HG02884 (cell line): ENCODE measurements at regions not wholly inside any gene's neighbourhood (a gene's known extent, or its start where the extent isn't known, plus 50 kb on each side); places are given as distances from the start of the nearest gene placed in this dataset.
"Not testable (repeated sequence)": the region's sequence is repeated elsewhere in the genome, so short reads cannot be mapped to it uniquely, and the experiment has no call there.

Source experiments
- ATAC-seq: cut with Tn5 transposase; IDR thresholded peaks from one replicate; pipeline ENCODE4 v1.9.1; 2021; ENCODE audit warnings: mild to moderate bottlenecking, moderate library complexity; ENCODE audit not compliant: unreplicated experiment

DNA sequence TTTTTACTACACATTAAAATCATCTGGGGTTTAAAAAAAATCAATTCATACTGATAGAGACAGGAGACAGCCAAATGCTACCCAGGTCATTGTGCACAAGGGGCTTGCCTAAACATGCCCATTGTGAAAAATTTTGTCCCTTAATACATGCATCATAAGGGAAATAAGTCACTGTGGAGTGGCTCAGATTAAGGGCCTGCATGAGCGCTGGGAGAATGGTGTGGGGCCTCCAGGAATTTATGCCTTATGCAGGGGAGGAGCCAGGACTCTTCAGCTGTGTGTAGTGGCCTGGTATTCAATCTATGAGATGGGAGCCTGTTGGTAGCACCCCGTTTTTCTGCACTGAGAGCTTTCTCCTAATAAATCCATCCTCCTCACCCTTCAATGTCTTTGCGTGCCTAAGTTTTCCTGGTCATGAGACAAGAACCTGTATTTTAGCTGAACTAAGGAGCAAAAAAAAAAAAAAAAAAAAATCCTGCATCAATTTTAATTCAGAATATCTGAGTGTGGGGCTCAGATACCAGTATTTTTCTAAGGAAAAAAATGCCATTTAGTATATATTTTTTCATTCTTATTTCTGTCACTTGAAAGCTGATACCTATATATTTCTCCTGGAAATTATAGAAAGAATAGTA lies 997.6 kb upstream of the ATXN8OS start:
- ATAC-seq, result no peak

DNA sequence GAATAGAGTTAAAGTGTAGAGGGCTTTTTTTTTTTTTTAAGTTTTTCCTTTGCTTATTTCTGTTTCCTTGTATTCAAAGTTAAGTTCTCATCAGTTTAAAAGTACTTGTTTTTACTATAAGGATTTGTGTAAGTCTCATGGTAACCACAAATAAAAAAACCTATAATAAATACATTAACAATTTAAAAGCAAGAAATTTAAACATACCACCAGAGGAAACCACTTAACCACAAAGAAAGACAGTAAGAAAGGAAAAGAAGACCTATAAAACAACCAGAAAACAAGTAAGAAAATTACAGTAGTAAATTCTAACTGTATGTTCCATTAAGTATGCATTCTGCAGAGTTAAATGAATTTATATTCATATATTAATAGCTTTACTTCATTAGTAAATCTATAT lies 999.1 kb upstream of the ATXN8OS start:
- ATAC-seq, result no peak

DNA sequence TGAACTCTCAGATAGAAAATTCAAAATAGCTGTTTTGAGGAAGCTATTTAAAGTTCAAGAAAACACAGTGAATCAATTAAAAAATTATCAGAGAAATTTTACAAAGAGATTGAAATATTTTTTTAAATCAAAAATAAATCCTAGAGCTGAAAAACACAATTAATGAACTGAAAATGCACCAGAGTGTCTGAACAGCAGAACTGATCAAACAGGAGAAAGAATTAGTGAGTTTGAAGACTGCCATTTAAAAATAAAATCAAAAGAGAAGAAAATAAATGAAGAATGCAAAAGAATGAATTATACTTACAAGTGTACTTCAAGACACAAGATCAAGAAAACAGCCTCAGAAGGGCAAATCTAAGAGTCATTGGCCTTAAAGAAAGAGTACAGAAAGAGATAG lies 1000.2 kb upstream of the ATXN8OS start:
- ATAC-seq, result no peak

DNA sequence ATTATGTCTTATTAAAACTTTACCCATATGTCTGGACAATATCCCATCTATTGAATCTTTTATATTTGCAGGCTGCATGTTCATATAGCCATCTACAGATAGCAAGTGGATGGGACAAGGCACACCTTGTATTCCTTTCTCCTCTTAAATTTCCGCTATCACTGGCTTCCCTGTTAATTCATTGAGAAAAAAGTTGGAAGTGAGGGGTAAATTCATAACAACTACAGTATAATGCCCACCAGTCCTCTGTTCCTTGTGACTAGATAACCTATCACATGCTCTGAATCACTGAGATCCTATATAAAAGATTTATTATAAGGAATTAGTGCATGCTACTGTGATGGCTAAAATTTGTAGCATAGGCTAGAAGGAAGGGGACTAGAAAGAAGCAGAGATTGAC lies 1005.8 kb upstream of the ATXN8OS start:
- no peak for ATAC-seq

DNA sequence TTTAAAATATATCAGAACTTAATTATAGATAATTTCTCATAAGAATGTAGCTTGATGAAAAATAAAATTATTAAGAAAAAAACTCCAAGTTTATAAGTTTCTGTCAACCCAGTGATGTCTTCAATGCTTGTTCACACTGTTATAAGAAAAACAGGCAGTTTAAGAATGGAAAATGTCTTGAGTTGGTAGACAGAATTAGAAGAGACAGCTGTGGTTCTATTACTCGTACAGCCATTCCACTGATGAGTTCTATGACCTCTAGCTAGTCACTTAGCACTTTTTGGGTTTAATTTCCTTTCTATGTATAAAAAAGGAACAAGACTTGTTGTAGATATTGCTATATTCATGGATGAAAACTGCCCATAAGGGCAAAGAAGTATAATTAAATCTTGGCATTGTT lies 1013.1 kb upstream of the ATXN8OS start:
- no peak for ATAC-seq

DNA sequence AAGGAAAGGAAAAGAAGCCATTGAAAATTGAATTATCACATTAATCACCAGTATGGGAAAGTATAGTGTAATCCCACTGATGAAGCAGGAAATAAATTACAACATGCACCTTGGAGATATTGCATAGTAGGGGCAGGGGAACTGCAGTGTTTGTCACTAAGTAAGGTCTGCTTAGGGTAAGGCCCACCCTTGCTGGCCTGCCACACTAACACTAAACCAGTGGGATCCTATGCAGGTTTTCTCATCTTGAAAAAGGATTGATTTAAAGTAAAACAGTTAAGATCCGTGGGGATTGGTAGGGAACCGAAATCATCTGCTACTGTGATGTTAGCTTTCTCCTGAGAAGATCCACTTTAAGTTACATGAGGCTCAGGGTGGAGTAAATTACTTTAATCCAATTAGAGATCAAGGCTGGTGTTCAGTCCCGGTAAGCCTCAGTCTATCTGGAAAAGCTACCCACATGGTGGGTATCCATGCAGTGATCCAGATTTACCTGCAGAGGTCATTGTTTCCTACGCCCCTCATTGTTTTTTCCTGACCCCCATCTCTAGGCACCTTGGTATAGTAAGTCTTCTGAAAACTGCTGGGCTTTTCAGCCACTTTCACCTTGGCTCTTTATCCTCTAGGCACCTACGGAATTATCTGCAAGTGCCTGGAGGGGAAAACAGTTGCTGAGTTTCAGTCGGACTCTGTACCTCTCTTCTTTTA lies 1014.9 kb upstream of the ATXN8OS start:
- no peak for ATAC-seq

DNA sequence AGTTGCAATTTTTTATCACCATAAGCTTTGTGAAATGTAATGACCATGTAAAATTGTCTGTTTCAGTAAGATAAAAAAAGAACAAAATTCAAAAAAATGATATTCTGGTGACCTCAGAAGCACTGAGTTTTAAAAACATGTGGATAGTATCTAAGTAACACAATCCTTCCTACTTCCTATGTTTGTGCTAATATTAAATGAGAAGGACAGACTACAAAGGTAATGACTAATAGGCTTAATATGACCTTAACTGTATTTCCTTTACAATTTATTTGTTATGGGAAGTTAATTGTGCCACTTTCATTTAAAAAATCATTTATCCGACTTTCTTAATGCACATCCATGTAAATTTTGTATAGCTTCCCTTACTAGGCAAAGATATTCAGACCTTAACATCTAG lies 1030.4 kb upstream of the ATXN8OS start:
- no peak for ATAC-seq

DNA sequence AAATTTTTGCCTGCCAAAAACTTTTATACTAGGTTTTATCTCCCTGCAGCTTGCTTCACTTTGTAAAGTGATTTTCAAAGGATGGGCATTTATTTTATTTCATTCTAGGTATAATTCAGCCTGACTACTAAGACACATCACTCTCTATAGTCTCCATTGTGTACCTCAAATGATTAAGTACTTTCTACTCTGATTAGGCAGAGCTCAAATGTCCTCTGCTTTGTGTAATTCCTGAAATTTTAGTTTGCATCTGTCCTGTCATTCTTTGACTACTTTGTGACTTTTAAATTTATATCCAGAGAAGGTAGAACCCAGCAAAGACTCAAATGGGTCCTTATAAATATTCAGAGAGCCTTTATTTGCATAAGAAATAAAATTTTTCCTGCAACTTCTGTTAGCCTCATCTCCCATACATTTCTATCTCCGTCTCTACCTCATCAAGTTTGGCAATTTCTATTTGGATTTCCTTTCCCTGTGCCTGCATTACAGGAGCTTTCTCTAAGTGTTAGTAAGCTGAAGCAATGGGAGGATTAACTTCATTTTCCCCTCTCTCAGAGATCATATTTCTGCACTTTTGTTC lies 1038.0 kb upstream of the ATXN8OS start:
- no peak for ATAC-seq

DNA sequence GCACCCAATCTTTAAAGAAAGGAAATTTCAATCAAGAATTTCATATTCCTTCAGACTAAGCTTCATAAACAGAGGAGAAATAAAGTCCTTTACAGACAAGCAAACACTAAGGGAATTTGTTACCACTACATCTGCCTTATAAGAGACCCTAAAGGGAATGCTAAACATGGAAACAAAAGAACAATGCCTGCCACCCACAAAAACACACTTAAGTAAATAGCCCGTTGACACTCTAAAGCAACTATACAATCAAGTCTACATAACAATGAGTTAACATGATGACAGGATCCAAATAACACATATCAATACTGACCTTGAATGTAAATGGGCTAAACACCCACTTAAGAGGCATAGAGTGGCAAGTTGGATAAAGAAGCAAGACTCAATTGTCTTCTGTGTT lies 1056.9 kb upstream of the ATXN8OS start:
- no peak for ATAC-seq

DNA sequence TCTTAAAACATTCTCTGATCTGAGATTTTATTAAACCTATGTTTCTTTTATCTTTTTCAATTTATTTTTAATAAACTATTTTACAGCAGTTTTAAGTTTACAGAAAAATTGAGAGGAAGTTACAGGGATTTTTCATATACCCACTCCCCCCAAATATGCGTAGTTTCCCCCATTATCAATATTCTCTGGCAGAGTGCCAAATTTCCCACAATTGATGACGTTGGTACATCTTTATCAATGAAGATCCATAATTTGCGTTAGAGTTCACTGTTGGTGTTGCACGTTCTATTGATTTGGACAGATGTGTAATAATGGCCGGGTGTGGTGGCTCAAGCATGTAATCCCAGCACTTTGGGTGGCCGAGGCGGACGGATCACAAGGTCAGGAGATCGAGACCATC lies 1063.0 kb upstream of the ATXN8OS start:
- no peak for ATAC-seq

DNA sequence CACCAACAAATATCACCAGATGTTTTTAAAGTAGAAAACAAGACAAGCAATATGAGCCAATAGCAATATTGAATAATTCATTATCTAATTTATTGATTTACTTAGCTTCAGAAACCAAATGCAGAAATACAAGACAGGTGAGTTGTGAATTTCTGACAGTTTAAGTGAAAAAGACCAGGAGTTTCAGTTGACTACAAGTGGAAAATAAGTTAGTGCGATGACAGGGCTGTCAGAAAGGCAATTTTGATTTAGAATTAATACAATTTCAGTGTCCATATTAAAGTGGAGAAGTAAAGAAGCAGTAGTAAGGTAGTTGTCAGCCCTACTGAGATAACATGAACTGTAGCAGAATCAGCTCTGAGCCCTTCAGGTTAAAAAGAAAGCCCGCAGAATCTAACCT lies 1066.7 kb upstream of the ATXN8OS start:
- no peak for ATAC-seq

DNA sequence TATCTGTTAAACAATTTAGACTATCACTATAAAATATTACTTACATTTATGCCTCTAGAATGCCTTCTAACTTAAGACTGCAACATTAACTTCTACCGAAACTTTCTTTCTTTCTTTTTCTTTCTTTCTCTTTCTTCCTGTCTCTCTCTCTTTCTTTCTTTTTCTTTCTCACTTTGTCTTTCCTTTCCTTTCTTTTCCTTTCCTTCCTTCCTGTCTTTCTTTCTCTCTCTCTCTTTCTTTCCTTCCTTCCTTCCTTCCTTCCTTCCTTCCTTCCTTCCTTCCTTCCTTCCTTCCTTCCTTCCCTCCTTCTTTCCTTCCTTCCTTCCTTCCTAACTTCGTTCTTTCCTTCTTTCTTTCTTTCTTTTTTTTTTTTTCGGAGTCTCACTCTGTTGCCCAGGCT lies 1071.9 kb upstream of the ATXN8OS start:
- ATAC-seq, result no peak

DNA sequence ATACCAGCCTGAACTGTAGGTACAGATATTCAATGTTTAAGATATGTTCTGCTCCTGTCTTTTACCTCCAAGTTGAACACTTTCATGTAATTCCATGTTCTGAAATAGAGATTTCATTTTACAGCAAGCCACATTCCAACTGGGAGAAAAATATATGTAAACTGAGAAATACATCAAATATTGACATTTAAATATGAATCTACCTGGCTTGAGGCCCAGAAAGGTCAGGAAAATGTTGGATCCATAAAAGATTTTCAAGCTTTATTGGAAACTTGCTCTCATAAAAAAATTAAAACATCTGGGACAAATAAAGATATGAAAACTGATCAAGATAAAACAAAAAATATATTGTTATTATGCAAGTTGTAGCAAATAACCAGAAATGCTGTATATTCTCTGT lies 1078.7 kb upstream of the ATXN8OS start:
- no peak for ATAC-seq

DNA sequence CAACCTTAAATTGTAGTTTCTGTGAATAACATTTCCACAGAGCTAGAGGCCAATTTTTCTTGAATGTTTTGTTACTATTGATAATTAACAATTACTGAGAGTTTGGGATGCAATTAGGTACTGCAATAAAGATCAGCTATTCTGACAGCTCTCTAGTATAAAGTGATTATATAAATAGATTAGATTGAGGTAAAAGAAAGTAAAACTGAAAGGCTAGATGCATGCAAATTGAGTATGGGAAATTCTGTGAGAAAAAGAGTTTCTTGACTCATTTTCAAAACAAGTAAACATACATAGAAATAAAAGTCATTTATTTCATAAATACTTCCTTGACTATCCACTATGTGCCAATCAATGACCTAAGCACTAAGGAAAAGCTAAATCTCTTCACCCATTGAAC lies 1087.5 kb upstream of the ATXN8OS start:
- no peak for ATAC-seq

DNA sequence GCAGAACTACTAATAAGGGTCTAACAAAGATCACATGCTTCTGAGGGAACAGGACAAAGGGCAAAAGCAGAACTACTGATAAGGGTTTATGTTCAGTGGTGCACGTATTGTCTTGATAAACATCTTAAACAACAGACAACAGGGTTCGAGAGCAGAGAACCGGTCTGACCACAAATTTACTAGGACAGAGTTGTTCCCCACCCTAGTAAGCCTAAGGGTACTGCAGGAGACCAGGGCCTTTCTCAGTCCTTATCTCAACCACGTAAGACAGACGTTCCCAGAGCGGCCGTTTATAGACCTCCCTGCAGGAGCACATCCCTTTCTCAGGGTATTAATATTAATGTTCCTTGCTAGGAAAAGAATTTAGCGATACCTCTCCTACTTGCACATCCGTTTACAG lies 1089.5 kb upstream of the ATXN8OS start:
- not testable (repeated sequence) for ATAC-seq

DNA sequence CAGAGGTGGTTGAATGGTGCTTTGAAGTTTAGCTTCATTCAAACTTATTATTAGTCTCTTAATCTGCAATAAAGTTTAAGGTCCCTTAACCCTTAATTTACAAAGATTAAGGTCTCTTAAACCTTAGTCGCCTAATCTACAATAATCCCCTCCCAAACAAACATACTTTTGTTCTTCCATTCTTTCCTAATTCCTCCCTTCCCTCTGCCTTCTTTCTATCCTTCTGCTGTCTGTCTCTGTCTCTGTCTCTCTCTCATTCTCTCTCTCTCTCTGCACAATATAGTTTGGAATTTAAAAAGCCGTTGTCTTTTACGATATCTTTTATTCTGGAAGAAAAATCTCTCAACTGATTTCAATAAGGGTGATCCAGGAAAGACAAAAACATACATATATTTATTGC lies 1096.8 kb upstream of the ATXN8OS start:
- no peak for ATAC-seq

DNA sequence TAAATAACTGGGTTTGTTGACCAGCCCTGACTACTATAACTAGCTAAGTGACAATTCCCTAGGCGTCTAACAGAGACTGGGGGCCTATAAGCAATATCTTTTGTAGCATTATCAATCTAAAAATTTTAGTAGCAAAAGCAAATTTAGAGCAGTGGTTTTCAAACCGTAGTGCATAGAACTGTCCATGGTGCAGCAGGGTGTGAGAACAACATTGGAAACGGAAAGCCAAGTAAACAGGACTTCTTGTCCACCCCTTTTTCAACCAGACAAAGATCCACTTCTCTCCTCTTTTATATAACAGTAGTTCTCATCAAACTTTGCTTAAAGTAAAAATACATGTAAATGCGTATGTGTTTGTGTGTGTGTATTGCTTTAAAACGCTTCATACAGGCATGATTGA lies 1099.1 kb upstream of the ATXN8OS start:
- no peak for ATAC-seq

DNA sequence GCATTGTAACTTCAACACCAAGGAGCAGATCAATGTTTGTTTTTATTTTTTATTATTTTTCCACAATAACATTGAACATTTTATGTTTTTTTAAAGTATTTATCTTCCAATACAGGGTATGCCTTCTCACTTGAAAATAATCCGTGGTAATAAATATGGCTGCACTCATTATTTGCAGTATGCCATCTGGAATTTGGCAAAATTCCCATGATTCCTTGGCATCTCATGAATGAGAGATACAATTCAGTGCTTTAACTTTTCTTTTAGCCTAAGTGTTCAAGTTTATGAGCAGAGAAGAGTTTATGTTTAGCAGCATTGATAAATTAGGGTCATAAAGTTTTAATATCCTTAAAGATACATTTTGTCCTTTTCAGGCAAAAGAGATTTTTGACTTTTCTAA lies 1109.6 kb upstream of the ATXN8OS start:
- ATAC-seq, result no peak

DNA sequence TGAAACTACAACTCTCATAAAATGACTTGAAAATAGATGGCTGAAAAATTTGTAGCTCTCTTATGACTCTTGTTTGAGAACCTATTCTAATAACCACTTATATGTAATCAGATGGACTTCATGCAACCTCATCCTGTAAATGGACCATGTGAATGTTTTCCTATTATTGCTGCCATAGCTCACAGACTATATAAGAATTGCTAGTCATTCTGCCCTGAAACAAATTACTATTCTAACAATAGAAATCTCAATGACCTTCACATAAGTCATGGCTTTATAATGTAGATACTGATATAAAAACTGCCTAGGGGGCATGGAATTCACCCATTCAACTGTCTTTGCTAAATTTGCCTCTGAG lies 1111.0 kb upstream of the ATXN8OS start:
- no peak for ATAC-seq

DNA sequence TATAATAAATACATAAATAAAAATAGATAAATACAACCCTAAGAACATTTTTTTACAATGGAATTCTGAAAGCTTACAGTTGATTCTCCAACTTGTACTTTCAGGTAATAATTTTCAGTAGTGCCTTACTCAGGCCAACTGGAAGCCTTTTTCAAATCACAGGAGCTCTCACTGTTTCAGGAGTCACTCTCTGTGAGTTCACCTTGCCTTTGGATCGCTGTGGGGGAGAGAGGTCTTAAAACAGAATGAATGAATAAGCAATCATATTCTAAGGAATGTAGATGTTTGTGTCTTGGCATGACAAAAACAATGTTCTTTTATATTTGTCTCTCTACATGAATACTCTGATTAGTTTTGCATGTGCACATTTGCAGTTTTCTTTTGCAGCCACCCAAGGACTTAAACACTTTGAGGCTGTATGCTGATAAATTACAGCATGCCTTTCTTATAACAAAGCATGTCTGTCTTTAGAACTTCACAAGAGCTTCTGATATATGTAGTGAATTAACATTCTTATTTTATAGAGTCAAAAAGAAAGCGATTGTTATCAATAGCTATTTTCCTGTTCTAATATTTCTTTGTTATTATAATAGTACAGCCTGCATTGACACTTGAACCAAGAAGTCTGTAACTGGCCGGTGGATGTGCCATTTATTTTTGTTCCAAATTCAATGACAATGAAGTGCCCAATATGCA lies 1111.5 kb upstream of the ATXN8OS start:
- ATAC-seq, result no peak

DNA sequence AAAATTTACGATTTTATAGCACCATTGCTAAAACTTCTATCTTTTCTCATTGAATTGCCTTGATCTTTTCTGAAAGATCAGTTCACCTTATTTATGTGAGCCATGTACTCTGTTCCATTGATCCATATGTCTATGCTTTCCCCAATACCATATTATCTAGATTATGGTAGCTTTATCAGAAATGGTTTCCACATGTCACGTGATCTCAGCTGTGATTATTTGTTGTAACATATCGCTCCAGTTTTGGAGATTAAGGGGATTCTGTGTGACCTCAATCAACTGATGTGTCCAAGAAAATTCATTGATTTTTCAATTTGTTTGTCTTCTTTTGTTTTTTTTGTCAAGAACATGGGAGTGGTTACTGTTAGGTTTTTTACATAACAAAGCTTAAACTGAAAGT lies 1114.5 kb upstream of the ATXN8OS start:
- no peak for ATAC-seq

DNA sequence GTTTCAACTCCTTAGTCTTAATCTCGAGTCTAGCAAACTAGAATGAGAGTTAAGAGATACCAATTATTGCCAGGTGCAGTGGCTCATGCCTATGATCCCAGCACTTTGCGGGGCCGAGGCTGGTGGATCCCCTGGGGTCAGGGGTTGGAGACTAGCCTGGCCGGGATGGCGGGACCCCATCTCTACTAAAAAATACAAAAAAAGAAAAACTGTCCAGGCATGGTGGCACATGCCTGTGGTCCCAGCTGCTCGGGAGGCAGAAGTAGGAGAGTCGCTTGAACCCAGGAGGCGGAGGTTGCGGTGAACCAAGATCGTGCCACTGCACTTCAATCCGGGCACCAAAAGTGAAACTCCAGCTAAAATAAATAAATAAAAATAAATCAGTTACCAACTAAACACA lies 1119.5 kb upstream of the ATXN8OS start:
- no peak for ATAC-seq
